Lung microvascular endothelial cell (primary cell): ENCODE measurements at regions not wholly inside any gene's neighbourhood (a gene's known extent, or its start where the extent isn't known, plus 50 kb on each side); places are given as distances from the start of the nearest gene placed in this dataset.
"Not testable (repeated sequence)": the region's sequence is repeated elsewhere in the genome, so short reads cannot be mapped to it uniquely, and the experiment has no call there.

Source experiments
- DNase-seq, 2 donors: peaks; one replicate each; pipeline versions ENCODE4 v3.0.0 to v3.0.0-alpha.2; 2010; ENCODE audit warnings: low read depth in 2 of 2

DNA sequence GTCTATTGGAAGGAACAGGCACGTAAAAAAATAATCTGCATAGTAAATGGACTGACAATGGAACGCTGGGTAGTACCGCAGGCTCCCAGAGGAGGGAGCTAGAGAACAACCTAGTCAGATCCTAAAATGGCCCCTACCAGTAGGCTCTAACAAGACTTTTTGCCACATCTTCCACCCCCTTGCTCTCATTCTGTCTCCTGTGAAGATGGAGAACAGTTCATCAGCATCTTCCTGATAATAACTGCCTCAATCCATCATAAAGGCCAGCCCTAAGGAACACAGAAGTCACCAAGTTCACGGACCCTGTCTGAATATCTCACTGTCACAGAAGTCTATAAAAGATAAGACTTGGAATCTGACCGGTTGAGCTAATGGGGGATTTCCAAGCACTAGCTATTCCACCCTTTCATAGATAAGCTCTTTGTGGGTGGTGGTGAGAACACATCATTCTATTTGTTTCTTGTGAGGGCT lies 133.4 kb downstream of the SLC1A3 start:
- DNase-seq = peak; percentile 77 to 80

DNA sequence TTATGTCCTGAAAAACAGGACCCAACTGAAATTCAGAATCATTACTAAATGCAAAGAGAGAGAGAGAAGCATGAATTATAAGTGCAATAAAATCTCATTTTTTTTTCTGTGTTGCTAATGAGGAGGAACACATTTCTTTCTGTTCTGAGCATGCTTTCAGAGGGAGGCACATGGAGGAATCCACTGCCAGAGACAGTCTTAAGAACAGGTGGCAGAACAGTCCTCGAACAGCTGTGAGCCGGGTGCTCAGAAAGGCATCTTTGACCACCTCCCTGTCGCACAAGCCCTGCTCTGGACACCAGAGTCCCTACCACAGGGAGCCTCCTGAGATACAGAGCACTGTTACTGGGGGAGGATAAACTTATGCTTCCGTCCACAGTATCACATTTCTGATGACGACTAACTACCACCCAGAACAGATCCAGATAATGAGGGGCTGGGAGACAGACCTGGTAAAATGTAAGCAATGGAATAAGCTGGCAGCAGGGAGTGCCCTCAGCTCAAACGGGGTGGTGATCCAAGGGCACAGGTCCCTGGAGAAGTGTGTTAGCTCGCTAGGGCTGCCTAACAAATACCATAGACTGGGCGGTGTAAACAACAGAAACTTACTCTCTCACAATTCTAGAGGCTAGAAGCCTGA lies 134.0 kb downstream of the SLC1A3 start:
- DNase-seq = peak; percentile 50 to 61

DNA sequence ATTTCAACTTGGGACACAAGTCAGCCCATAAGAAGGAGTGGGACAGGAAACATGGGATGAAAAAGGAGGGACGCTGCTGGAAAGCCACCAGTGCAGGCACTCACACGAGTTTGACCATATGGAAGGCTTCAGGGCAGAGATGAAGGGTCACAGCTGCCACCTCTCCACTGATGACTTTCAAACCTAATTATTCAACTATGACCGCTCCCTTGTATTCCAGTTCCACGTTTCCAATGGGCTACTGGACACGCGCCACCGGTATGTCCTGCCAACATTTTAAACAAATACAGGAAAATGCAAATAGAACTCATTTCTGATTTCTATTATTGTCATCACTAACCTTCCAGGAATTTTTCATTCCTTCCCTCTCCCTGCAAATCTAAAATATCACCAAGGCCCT lies 134.7 kb downstream of the SLC1A3 start:
- DNase-seq = peak; percentile 17 to 73

DNA sequence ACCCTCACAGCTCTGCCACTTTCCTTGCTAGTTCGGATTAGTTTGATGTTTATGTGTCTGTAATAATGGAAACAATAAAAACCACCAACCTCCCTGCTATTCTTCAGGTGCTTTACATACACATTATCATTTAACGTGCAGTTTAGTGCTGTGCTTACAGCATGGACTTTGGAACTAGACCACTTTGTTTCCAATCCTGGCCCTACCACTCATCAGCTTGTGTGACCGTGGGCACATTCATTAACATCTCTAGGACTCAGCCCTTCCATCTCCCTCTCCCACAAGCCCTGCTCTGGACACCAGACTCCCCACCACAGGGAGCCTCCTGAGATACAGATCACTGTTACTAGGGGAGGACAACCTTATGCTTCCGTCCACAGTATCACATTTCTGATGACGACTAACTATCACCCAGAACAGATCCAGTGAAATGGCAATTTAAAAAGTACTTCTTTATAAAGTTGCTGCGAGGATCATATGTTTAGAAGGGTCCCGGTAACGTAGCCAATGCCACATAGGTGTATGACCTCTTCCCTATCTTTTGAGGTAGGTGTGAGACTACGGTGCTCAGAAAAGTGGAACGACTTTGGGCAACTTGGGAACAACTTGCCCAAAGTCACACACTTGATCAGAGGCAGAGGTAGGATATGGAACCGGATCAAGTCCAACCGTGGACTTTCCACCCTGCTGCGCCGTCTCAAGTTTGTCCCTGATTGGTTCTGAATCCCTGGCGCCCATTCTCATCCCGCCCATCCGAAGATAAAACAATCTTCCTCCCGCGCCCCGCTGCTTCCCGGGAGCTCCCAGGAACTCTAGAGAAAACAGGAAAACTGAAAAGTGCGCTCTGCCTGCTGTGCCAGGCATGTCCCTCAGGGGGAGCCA lies 132.4 kb upstream of the NIPBL start:
- peak in 1 of 2 donors; percentile 50 for DNase-seq

DNA sequence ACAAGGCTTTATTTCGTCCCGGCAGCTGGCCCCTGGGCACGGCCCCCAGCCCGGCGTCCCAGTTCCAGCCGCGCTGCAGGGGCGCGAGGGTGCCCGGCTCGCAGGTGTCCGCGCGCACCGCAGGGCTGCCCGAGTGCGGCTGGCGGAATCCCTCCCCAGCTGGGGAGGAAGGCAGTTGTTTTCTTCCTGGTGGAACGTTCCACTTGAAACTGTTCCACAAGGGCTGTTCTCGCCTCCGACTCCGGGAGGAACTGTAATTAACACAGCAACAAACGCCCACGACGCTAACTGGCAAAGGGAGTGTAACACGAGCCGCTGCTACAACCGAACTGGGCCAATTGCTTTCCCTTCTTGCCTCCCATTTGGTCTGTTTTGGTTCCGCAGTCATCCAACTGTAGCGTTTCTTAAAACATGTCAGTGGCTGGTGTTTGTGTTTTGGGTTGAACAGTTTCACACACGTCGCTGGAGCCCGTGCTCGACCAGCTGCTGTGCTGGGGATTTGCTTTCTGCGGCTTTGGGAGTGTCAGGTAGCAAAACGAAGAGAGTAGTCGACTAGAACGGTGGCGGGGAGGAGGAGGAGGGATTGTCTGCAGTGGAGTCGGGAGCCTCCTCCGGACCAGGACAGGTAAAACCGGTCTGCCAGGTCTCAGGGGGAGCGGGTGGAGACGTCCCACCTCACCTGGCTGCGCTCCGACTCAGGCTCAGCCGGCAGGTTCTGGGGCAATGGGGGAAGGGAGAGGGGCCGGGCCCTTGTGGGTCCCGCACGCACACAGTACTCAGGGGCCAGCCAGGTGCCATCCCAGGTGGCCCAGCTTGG lies 131.6 kb upstream of the NIPBL start:
- DNase-seq = peak; percentile 28 to 61

DNA sequence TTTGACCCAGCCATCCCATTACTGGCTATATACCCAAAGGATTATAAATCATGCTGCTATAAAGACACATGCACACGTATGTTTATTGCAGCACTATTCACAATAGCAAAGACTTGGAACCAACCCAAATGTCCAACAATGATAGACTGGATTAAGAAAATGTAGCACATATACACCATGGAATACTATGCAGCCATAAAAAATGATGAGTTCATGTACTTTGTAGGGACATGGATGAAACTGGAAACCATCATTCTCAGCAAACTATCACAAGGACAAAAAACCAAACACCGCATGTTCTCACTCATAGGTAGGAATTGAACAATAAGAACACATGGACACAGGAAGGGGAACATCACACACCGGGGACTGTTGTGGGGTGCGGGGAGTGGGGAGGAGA lies 128.8 kb upstream of the NIPBL start:
- DNase-seq = not testable (repeated sequence)

DNA sequence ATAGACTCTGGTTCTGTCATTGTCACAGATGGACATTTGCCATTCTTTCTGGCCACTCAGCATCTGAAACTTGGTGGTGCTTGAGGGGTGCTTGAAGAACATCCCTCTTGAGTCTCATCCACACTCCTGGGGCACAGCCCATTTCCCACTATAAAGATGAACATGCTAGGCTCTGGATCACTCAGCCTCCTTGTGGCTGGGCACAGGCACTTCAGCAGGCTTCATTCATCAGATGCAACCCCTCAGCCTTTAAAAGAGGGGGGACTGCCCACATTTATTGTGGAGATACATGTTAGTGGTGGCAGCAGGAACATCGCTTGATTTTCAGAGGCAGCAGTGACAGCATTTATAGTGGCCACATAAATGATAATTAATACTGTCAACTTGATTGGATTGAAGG lies 124.7 kb upstream of the NIPBL start:
- DNase-seq = no peak

DNA sequence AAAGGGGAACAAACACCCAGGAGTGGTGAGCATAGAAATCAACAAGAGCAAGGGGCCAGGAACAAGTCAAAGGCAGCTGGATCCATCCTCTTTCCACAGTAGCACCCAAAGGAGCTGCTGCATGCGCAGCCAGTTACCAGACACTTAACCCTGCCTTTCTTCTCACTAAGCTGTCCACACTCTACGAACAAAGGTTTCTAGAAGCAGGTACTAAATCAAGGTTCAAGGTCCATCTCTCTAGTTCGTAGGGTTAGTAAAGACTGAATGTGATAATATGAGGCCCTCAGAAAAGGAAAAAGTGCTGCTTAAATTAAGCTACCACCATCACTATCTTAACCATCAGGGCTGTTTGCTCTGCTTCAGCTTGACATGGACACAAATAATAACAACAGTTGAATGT lies 121.2 kb upstream of the NIPBL start:
- DNase-seq = no peak

DNA sequence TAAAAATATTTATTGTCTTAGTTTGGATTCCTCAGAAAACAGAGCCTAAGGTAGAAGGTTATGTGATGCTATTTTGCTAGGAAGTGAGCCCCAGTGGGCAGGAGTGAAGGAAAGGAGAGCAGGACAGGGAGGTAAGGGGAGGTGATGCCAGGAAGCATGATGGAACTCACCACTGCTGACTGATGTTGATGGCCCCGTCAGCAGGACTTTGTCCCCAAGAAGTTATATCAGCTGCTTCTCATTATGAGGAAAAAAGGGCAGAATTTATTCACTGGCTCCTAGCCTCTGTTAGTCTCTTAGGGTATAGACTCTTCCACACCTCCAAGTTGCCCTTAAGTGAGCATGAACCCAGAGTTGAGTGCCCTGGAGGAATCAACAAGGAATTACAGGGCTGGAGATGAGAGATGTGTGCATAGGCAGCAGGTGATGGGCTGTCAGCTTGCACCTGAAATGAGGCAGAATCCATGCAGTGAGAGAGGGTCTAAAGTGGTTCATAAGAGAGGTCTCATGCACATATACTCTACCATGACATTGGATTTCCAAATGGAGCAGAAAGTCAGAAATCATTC lies 120.6 kb upstream of the NIPBL start:
- DNase-seq = no peak

DNA sequence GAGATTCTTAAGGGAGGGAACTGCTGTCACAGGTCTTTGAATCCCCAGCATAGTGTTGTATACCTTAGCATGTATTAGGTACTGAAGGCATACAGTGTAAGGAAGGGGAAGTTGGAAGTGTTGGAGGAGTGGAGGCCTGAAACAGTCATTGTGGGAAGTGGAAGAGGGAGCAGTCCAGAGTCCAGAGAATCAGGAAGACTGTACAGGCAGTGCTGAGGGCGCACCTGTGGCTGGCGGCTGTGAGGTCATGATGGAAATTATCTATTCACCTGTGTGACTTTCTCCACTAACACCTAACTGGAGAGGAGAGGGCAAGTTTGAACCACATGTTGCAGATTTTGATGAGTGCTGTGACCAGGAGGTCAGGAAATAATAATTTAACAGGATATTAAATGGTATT lies 119.7 kb upstream of the NIPBL start:
- no peak for DNase-seq

DNA sequence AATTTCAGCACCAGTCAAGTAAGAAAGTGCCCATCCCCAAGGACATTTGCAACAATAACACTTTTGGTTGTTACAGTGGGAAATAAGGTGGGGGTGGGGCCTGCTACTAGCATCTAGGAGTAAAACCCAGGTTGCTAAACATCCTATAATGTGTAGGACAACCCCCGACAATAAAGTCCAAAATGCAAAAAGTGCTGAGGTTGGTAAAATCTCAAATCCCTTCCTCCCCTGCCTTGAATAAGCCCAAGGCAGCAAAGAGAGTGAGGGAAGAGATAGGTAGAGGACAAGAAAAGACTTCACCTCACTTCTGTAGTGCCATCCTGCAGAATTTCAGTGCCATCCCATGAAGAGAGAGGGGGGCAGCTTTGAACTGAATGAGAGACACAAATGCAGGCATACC lies 117.5 kb upstream of the NIPBL start:
- no peak for DNase-seq

DNA sequence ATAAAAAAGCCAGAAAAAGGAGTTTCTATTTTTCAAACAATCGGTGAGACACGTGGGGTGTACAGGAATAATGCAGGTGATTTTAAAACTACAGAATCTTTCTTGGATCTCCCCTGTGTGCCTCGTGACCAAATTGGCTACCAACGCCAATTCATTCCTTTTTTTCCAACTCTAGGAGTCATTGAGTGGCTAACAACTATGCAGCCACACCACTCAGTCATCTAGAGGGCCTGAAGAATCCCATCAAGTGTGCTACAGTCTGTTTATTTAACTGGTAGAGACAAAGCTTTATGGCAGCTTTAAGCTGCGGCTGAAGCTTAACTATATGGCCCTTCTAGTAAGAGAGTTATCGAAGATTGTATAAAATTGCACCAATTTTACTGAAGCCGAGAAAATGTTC lies 113.1 kb upstream of the NIPBL start:
- no peak for DNase-seq

DNA sequence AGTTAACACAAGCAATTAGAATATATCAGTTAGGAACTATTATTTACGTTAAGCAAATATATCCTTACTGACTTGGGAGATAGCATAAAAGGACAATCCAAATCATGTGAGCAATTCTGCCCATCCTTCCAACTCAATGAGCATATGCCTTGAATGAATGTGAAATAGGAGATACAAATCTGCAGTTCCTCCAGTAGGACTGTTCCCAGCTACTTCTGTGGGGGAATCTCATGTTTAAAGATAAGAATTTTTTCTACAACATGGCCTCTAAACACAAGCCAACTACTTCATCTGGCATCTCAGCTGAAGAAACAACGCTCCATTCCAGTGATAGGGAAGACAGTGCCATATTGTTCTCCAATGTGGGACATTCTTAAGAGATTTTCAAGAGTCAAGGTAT lies 110.7 kb upstream of the NIPBL start:
- DNase-seq = no peak

DNA sequence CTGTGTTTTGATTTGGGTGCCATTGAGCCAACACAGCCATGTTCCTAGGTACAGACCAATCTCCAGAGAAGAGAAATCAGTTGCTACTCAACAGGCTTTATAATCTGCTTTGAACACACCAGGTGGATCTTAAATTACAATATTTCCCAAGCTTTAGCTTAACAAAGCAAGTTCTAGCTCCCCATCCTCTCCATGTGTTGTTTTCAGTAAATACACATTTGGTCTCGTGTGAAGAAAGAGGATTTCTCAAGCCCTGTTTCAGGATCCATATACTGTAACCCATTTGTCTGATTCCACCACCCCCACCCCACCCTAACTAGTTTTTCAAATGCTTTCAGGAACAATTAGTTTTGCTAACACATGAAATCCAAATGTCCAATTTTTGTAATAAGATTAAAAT lies 109.6 kb upstream of the NIPBL start:
- no peak for DNase-seq

DNA sequence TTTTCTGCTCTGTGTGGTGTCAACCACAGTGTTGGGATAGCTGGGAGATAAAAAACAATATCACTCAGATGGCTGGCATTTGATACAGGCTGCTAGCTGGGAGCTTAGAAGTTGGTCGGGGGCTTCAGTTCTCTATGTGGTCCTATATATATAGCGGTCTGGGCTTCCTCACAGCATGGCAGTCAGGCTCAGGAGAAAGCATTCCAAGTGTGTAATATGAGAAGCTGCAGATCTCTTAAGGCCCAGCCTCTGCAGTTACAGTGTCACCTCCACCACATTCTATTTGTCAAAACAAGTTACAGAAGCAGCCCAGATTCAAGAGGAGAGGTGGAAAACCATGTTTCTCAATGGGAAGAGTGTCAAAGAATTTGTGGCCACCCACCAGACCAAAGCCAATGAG lies 108.1 kb upstream of the NIPBL start:
- DNase-seq = no peak

DNA sequence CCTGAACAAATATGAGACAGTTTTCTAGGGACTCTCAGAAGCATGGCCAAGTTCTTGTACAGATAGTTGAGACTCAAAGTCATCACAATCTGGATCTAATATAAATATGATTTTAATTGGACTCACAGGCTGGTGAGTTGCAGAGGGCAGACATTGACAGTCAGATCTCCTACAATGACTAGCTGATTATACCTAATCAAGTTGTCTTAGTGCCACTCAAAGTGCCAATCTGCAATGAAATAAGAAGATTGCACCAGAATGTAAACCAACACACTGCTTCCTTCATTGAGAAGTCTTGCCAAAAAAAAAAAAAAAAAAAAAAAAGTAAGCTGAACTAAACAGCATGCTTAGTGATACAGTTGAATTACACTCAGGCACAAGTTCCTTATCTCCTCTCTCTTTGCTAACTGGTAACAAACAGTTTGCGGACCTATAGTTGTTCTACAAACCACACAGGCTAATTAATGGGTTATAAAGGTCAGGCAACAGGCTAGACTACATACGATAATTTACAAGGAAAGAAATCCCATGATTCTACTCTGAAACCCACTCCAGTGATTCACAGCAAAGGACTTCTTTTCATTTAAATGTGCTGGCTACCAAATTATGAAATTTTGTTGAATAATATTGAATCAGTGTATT lies 107.3 kb upstream of the NIPBL start:
- no peak for DNase-seq

DNA sequence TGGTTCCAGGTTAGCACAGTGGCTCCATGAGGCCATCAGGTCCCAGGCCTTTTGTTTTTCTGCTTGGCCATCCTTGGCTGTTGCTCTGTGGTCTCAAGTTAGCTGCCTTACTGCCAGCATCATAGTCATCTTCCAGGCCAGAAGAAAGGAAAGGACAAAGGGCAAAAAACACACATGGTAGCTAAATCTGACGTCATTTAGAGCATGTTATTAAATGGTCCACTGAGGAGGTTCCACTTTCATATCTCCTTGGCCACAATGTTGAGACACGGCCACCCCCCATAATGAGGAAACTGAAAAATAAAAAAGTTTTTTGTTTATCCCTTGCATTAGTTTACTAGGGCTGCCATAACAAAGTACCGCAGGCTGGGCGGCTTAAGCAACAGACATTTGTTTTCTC lies 106.4 kb upstream of the NIPBL start:
- DNase-seq = no peak

DNA sequence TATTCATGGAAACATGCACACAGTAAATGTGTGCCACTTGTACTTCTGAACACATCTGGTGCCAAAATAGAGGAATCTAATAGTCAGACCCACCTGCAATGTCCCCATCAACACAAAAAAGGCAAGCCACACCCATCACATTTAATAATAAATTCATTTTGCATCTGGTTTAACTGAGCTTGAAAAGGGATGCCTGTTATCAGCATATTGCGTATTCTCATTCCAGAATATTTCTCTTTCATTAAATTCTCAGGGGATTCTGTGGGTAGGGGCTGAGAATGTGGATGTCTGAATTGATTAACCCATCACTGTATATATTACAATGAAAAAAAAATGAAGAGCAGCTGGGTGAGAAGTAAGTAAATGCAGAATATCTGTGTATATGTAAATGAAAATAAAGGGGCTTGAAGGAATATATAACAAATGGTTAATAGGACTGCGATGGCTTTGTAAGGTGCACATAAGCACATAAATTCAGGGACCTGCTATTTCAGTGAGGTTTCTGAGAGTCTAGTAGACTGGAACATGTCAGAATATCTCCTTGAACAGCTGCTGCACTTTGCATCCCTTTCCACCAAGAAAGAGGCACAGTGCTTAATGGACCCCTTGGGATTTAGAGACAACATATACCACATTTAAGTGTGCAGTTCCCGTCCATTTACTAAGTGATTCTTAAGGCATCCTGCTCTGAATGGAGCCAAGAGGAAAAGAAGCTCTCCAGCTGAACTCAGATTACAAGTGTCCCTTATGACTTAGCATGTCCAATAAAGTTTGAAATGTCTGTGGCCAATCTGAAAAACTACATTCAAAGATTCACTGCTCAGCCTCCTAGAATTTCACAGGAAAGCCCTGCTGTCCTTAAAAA lies 104.1 kb upstream of the NIPBL start:
- no peak for DNase-seq

DNA sequence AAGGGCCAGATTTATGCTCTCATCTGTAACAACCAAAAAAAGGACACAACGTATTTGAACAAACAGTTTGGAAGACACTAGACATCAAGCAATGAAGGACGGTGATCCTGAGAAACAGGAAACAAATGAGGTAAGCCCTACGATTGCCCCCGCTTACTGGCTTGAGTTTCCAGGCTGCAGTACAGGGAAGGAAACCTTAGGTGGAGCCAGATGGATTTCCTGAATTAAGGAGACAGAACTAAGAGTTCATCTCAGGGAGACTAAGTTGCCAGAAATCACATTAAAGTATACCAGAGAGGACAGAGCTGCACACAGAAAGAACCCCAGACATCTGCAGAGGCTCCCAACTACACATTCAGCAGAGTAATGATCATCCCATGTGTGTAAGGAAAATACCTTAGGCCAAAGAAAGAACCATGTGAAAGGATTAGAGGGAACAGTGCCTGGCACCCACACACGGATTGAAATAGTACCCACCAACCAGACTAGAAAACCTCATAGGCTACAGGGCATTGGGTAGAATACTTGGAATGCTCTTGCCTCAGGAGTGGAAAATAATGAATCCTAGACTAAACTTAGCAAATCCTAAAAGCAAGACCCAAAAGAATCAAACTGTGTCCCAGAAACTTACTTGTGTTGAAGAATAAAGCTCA lies 99.3 kb upstream of the NIPBL start:
- DNase-seq = peak; percentile 49 to 60

DNA sequence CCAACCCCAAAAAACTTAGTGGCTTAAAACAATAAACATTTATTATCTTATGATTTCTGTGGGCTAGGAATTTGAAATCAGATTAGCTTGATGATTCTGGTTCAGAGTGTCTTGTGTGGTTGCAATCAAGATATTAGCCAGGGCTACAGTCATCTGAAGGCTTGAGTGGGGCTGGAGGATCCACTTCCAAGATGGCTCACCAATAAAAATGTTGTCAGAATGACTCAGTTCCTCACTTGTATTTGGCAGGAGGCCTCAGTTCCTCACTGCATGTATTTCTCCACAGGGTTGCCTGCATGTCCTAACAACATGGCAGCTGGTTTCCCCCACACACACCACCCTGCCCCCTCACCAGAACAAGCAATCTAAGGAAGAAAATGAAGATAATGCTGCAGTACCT lies 98.2 kb upstream of the NIPBL start:
- DNase-seq = no peak
